B cell (primary cell): ENCODE measurements at regions not wholly inside any gene's neighbourhood (a gene's known extent, or its start where the extent isn't known, plus 50 kb on each side); places are given as distances from the start of the nearest gene placed in this dataset.

Source experiments
- ATAC-seq: fragments of 200-7000 bp; cut with Tn5 transposase; one replicate; pipeline ENCODE4 v1.10.0; 2021; ENCODE audit warnings: low read depth, mild to moderate bottlenecking, moderate number of reproducible peaks, moderate library complexity
- CTCF ChIA-PET: fragments of 350-600 bp; sonication (Branson Sonifier 250); formaldehyde crosslinking; loops from one replicate; lab custom pipeline; 2021; ENCODE audit warnings: antibody characterized with exemption, inconsistent platforms; lab: Charles Lee
- POLR2A ChIA-PET: fragments of 350-600 bp; sonication (Branson Sonifier 250); formaldehyde crosslinking; loops from one replicate; lab custom pipeline; 2021; ENCODE audit warnings: antibody characterized with exemption; lab: Charles Lee
- DNase-seq: peaks from one replicate; pipeline ENCODE4 v3.0.0; 2013
- H2AFZ ChIP-seq: 2 replicates; pipeline ENCODE4 v1.6.1; 2012; ENCODE audit warnings: mild to moderate bottlenecking, low read depth, low read length; ENCODE audit not compliant: insufficient read depth, poor library complexity, severe bottlenecking
- H3K27ac ChIP-seq, 2 donors: 1 replicate in 1 of 2; 2 replicates in 1 of 2; pipeline ENCODE4 v1.5.1; 2012 to 2013; ENCODE audit warnings: low read length in 2 of 2, mild to moderate bottlenecking in 2 of 2, moderate library complexity in 1 of 2
- H3K27me3 ChIP-seq, 4 experiments: fragments of 200-600 bp in 1 of 4; sonication (generic) in 1 of 4; replicated peaks in 1 of 4; 1 replicate in 2 of 4; 2 replicates in 2 of 4; pipeline versions ENCODE4 v1.6.1 to v1.7.0; 2013 to 2016; ENCODE audit warnings: low read length in 3 of 4, mild to moderate bottlenecking in 2 of 4, mixed read lengths in 1 of 4, moderate library complexity in 1 of 4; ENCODE audit not compliant: insufficient read depth in 4 of 4, control insufficient read depth in 3 of 4; ENCODE audit errors: control extremely low read depth in 1 of 4
- H3K36me3 ChIP-seq, 2 experiments: replicated peaks in 1 of 2; 1 replicate in 1 of 2; 2 replicates in 1 of 2; pipeline versions ENCODE4 v1.6.1 to v1.7.1; 2013; ENCODE audit warnings: low read length in 1 of 2; ENCODE audit not compliant: insufficient read depth in 2 of 2, control insufficient read depth in 1 of 2; ENCODE audit errors: control extremely low read depth in 1 of 2, extremely low read depth in 1 of 2
- H3K4me1 ChIP-seq, 2 donors: fragments of 200-600 bp in 1 of 2; sonication (generic) in 1 of 2; 1 replicate in 1 of 2; 2 replicates in 1 of 2; pipeline versions ENCODE4 v1.5.1 to v1.6.1; 2013 to 2017; ENCODE audit warnings: low read length in 2 of 2; ENCODE audit not compliant: control insufficient read depth in 2 of 2, insufficient read depth in 2 of 2
- H3K4me2 ChIP-seq: replicated peaks from 2 replicates; pipeline ENCODE3; 2012; ENCODE audit warnings: mild to moderate bottlenecking, low read depth, low read length; ENCODE audit not compliant: poor library complexity, severe bottlenecking
- H3K4me3 ChIP-seq, 5 experiments: fragments of 200-600 bp in 1 of 5; sonication (generic) in 1 of 5; 1 replicate in 3 of 5; 2 replicates in 2 of 5; pipeline versions ENCODE4 v1.5.1 to v1.7.0; 2011 to 2016; ENCODE audit warnings: low read length in 4 of 5, mild to moderate bottlenecking in 4 of 5, low read depth in 2 of 5, control low read depth in 1 of 5, moderate library complexity in 1 of 5; ENCODE audit not compliant: insufficient read depth in 1 of 5; ENCODE audit errors: control extremely low read depth in 1 of 5, extremely low read depth in 1 of 5
- H3K79me2 ChIP-seq: fragments of 200-600 bp; sonication (generic); one replicate; pipeline ENCODE4 v1.6.0; 2016; ENCODE audit warnings: low read length; ENCODE audit not compliant: control insufficient read depth, insufficient read depth
- H3K9ac ChIP-seq: fragments of 200-600 bp; sonication (generic); 2 replicates; pipeline ENCODE4 v1.6.1; 2017; ENCODE audit warnings: mild to moderate bottlenecking, low read length, moderate library complexity
- H3K9me3 ChIP-seq, 3 donors: one replicate each; pipeline versions ENCODE4 v1.6.1 to v1.7.1; 2013; ENCODE audit warnings: low read length in 2 of 3; ENCODE audit not compliant: control insufficient read depth in 2 of 3, insufficient read depth in 1 of 3; ENCODE audit errors: control extremely low read depth in 1 of 3
- H4K20me1 ChIP-seq: 2 replicates; pipeline ENCODE4 v1.6.0; 2012; ENCODE audit warnings: mild to moderate bottlenecking, low read length; ENCODE audit not compliant: insufficient read depth, control insufficient read depth, poor library complexity, severe bottlenecking
- H3K27ac Mint-ChIP-seq: one replicate; pipeline ENCODE4 v1.8.0; 2021; ENCODE audit warnings: mixed read lengths
- H3K27me3 Mint-ChIP-seq: one replicate; pipeline ENCODE4 v1.8.0; 2021; ENCODE audit warnings: mixed read lengths
- H3K4me1 Mint-ChIP-seq: one replicate; pipeline ENCODE4 v1.8.0; 2021; ENCODE audit warnings: mixed read lengths
- H3K4me3 Mint-ChIP-seq: one replicate; pipeline ENCODE4 v1.8.0; 2021; ENCODE audit warnings: mixed read lengths
- H3K9me3 Mint-ChIP-seq: one replicate; pipeline ENCODE4 v1.8.0; 2022; ENCODE audit warnings: mixed read lengths; ENCODE audit not compliant: insufficient read depth
- EZH2 ChIP-seq: IDR thresholded peaks from 2 replicates; pipeline ENCODE4 v1.6.1; 2012; ENCODE audit warnings: borderline replicate concordance, low read depth, mild to moderate bottlenecking, moderate library complexity, low read length; ENCODE audit not compliant: insufficient read depth, poor library complexity, severe bottlenecking
- WGBS: methylation state at CpG from one replicate; pipeline ENCODE4 v1.1.5; 2013; ENCODE audit warnings: missing lambda C conversion rate; ENCODE audit not compliant: insufficient coverage; 5-methylcytosine and 5-hydroxymethylcytosine counted together
- intact Hi-C: fragments of 100-400 bp; cut with micrococcal nuclease; formaldehyde crosslinking; loops from one replicate; pipeline ENCODE4 v1.10.0; 2022
- TF ChIP-seq, protein P1 (sequence below): fragments of 200-600 bp; IDR thresholded peaks from one replicate; pipeline ENCODE4 v1.8.0; 2022; ENCODE audit warnings: antibody characterized with exemption, mild to moderate bottlenecking

GRCh38 chr3:159741281-159741680, 247.4 kb upstream of the IL12A start:
- no peaks in the 10 kb centered on the region for H3K9me3 ChIP-seq
- intact Hi-C loops, result no loop called here
- Mint-ChIP-seq H3K27me3 (peaks cover 10% of the 10 kb centered on the region), H3K27ac (no peak overlapping the region), H3K9me3 (no peaks in the 10 kb centered on the region), H3K4me1 (no peaks in the 10 kb centered on the region), H3K4me3 (no peak overlapping the region)
- no CpG with 5 or more reads among the region's 1 CpG for WGBS
- no peaks in the 10 kb centered on the region for H3K4me1 ChIP-seq
- H3K4me2 ChIP-seq, result no peak overlapping the region
- no peak for TF ChIP-seq EZH2
- TF ChIP-seq, protein P1, sequence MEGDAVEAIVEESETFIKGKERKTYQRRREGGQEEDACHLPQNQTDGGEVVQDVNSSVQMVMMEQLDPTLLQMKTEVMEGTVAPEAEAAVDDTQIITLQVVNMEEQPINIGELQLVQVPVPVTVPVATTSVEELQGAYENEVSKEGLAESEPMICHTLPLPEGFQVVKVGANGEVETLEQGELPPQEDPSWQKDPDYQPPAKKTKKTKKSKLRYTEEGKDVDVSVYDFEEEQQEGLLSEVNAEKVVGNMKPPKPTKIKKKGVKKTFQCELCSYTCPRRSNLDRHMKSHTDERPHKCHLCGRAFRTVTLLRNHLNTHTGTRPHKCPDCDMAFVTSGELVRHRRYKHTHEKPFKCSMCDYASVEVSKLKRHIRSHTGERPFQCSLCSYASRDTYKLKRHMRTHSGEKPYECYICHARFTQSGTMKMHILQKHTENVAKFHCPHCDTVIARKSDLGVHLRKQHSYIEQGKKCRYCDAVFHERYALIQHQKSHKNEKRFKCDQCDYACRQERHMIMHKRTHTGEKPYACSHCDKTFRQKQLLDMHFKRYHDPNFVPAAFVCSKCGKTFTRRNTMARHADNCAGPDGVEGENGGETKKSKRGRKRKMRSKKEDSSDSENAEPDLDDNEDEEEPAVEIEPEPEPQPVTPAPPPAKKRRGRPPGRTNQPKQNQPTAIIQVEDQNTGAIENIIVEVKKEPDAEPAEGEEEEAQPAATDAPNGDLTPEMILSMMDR, result no peak
- POLR2A ChIA-PET, result no interaction called here
- CTCF ChIA-PET, result no interaction called here
- ATAC-seq (no peak), DNase-seq (no peak)
- no peak overlapping the region for H3K9ac ChIP-seq
- H3K79me2 ChIP-seq, result no peaks in the 10 kb centered on the region
- no peak overlapping the region for H3K27ac ChIP-seq
- no peaks in the 10 kb centered on the region for H3K36me3 ChIP-seq
- H3K4me3 ChIP-seq, result no peak overlapping the region
- no peaks in the 10 kb centered on the region for H4K20me1 ChIP-seq
- H3K27me3 ChIP-seq, result no peaks in the 10 kb centered on the region
- H2AFZ ChIP-seq, result no peak overlapping the region

GRCh38 chr3:159748425-159748824, 240.2 kb upstream of the IL12A start:
- POLR2A ChIA-PET, result no interaction called here
- H3K9me3 ChIP-seq, result no peaks in the 10 kb centered on the region
- no peak for TF ChIP-seq EZH2
- TF ChIP-seq, protein P1, result no peak
- Mint-ChIP-seq H3K9me3 (no peaks in the 10 kb centered on the region), H3K4me3 (no peak overlapping the region), H3K4me1 (no peaks in the 10 kb centered on the region), H3K27ac (no peak overlapping the region), H3K27me3 (peaks cover 14% of the 10 kb centered on the region)
- no peaks in the 10 kb centered on the region for H3K27me3 ChIP-seq
- WGBS, result no CpG with 5 or more reads among the region's 1 CpG
- H4K20me1 ChIP-seq, result no peaks in the 10 kb centered on the region
- no peak overlapping the region for H3K27ac ChIP-seq
- no peak for DNase-seq
- no peak for ATAC-seq
- H3K4me2 ChIP-seq, result no peak overlapping the region
- intact Hi-C loops, result no loop called here
- H3K4me1 ChIP-seq, result no peaks in the 10 kb centered on the region
- H3K4me3 ChIP-seq, result no peak overlapping the region
- H3K9ac ChIP-seq, result no peak overlapping the region
- H3K79me2 ChIP-seq, result no peaks in the 10 kb centered on the region
- CTCF ChIA-PET, result no interaction called here
- H3K36me3 ChIP-seq, result no peaks in the 10 kb centered on the region
- no peak overlapping the region for H2AFZ ChIP-seq
